ENCODE measurements at regions not wholly inside any gene's neighbourhood (a gene's known extent, or its start where the extent isn't known, plus 50 kb on each side); places are given as distances from the start of the nearest gene placed in this dataset.

GRCh38 chrX:126395909-126396308, 156.7 kb downstream of the DCAF12L1 start:
- Histone ChIP-seq H3F3A (ENCODE audit: control insufficient read depth, insufficient read depth) (no peaks in the 10 kb centered on the region), H3K9me3 (ENCODE audit: control insufficient read depth, insufficient read depth, low read length) (no peaks in the 10 kb centered on the region), H4K20me1 (ENCODE audit: control insufficient read depth, insufficient read depth, low read depth, low read length) (no peaks in the 10 kb centered on the region), H3K4me3 (ENCODE audit: low read length) (no peak overlapping the region), H3K4me2 (ENCODE audit: low read length) (no peak overlapping the region), H3K27me3 (ENCODE audit: control insufficient read depth, low read length) (no peaks in the 10 kb centered on the region), H3K36me3 (ENCODE audit: control insufficient read depth, low read length) (no peaks in the 10 kb centered on the region), H3K9me2 (replicated peaks; ENCODE audit: control insufficient read depth, low read length) (no peaks in the 10 kb centered on the region), H3K27ac (ENCODE audit: low read depth, low read length) (no peak overlapping the region), H3K79me2 (ENCODE audit: control insufficient read depth, low read length) (no peaks in the 10 kb centered on the region), H3K4me1 (ENCODE audit: control insufficient read depth, low read length) (no peaks in the 10 kb centered on the region)
- TF ChIP-seq, protein P1, sequence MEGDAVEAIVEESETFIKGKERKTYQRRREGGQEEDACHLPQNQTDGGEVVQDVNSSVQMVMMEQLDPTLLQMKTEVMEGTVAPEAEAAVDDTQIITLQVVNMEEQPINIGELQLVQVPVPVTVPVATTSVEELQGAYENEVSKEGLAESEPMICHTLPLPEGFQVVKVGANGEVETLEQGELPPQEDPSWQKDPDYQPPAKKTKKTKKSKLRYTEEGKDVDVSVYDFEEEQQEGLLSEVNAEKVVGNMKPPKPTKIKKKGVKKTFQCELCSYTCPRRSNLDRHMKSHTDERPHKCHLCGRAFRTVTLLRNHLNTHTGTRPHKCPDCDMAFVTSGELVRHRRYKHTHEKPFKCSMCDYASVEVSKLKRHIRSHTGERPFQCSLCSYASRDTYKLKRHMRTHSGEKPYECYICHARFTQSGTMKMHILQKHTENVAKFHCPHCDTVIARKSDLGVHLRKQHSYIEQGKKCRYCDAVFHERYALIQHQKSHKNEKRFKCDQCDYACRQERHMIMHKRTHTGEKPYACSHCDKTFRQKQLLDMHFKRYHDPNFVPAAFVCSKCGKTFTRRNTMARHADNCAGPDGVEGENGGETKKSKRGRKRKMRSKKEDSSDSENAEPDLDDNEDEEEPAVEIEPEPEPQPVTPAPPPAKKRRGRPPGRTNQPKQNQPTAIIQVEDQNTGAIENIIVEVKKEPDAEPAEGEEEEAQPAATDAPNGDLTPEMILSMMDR (IDR thresholded peaks at IDR 0.05; ENCODE audit: low read depth, low read length, poor library complexity, severe bottlenecking), result no peak
- TF ChIP-seq EZH2phosphoT487 (IDR thresholded peaks at IDR 0.05; ENCODE audit: borderline replicate concordance, low read length), result no peak

DNA sequence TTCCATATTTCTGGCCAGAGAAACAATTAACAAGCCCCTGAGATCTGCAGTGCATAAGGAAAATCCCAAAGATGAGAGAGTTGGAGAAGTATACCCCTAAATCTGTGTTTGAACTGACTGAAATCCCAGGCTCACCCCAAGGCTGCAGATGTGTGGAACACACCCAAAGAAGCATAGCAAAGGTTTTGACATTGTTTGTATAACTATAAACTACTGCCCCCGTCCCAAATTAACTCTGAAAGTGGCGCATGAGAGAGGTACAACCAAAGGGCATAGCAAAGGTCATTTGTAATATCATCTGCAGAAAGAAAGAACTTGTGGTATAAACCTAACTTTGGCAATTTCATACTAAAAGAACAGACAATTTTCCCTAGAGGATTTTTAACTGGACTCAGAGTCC, 157.9 kb downstream of the DCAF12L1 start:
- no peaks in the 10 kb centered on the region for H3K79me2 ChIP-seq (ENCODE audit: control insufficient read depth, low read length)
- H3K36me3 ChIP-seq (ENCODE audit: control insufficient read depth, low read length), result no peaks in the 10 kb centered on the region
- H4K20me1 ChIP-seq (ENCODE audit: control insufficient read depth, insufficient read depth, low read depth, low read length), result no peaks in the 10 kb centered on the region
- no peak overlapping the region for H3K4me3 ChIP-seq (ENCODE audit: low read length)
- no peaks in the 10 kb centered on the region for H3F3A ChIP-seq (ENCODE audit: control insufficient read depth, insufficient read depth)
- H3K4me2 ChIP-seq (ENCODE audit: low read length), result no peak overlapping the region
- H3K9me2 ChIP-seq (replicated peaks; ENCODE audit: control insufficient read depth, low read length), result no peaks in the 10 kb centered on the region
- no peaks in the 10 kb centered on the region for H3K9me3 ChIP-seq (ENCODE audit: control insufficient read depth, insufficient read depth, low read length)
- H3K4me1 ChIP-seq (ENCODE audit: control insufficient read depth, low read length), result no peaks in the 10 kb centered on the region
- no peaks in the 10 kb centered on the region for H3K27me3 ChIP-seq (ENCODE audit: control insufficient read depth, low read length)
- TF ChIP-seq, protein P1 (IDR thresholded peaks at IDR 0.05; ENCODE audit: low read depth, low read length, poor library complexity, severe bottlenecking), result no peak
- TF ChIP-seq EZH2phosphoT487 (IDR thresholded peaks at IDR 0.05; ENCODE audit: borderline replicate concordance, low read length), result no peak
- no peak overlapping the region for H3K27ac ChIP-seq (ENCODE audit: low read depth, low read length)

DNA sequence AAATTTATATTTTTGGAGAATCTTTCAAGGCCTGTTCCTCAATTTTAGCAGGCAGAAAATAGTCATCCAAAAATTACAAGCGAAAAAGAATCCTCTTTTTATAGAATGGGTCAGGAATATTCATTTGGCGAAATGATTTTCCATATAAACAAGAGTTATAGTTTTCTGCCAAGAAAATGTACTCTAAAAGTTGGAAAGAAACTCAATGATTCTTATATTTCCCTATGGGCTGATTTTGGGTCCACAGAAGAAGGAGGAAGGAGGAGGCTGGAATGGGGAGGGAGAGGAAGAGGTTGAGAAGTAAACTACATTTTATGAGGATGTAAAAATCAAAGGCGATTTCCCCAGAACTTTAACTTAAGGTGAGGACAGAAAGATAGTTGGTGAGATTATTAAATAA, 159.3 kb downstream of the DCAF12L1 start:
- no peak overlapping the region for H3K4me2 ChIP-seq (ENCODE audit: low read length)
- no peak for TF ChIP-seq EZH2phosphoT487 (IDR thresholded peaks at IDR 0.05; ENCODE audit: borderline replicate concordance, low read length)
- H3K9me3 ChIP-seq (ENCODE audit: control insufficient read depth, insufficient read depth, low read length), result no peaks in the 10 kb centered on the region
- H3K36me3 ChIP-seq (ENCODE audit: control insufficient read depth, low read length), result no peaks in the 10 kb centered on the region
- no peaks in the 10 kb centered on the region for H3K4me1 ChIP-seq (ENCODE audit: control insufficient read depth, low read length)
- no peaks in the 10 kb centered on the region for H3K27me3 ChIP-seq (ENCODE audit: control insufficient read depth, low read length)
- no peaks in the 10 kb centered on the region for H3K79me2 ChIP-seq (ENCODE audit: control insufficient read depth, low read length)
- no peaks in the 10 kb centered on the region for H3F3A ChIP-seq (ENCODE audit: control insufficient read depth, insufficient read depth)
- no peak overlapping the region for H3K27ac ChIP-seq (ENCODE audit: low read depth, low read length)
- H3K9me2 ChIP-seq (replicated peaks; ENCODE audit: control insufficient read depth, low read length), result no peaks in the 10 kb centered on the region
- no peak overlapping the region for H3K4me3 ChIP-seq (ENCODE audit: low read length)
- H4K20me1 ChIP-seq (ENCODE audit: control insufficient read depth, insufficient read depth, low read depth, low read length), result no peaks in the 10 kb centered on the region

GRCh38 chrX:126376465-126376864, 176.1 kb downstream of the DCAF12L1 start:
- H3F3A ChIP-seq (ENCODE audit: control insufficient read depth, insufficient read depth), result no peaks in the 10 kb centered on the region
- H3K27ac ChIP-seq (ENCODE audit: low read depth, low read length), result no peak overlapping the region
- no peaks in the 10 kb centered on the region for H3K9me2 ChIP-seq (replicated peaks; ENCODE audit: control insufficient read depth, low read length)
- H3K9me3 ChIP-seq (ENCODE audit: control insufficient read depth, insufficient read depth, low read length), result no peaks in the 10 kb centered on the region
- no peaks in the 10 kb centered on the region for H3K4me1 ChIP-seq (ENCODE audit: control insufficient read depth, low read length)
- no peaks in the 10 kb centered on the region for H3K27me3 ChIP-seq (ENCODE audit: control insufficient read depth, low read length)
- H4K20me1 ChIP-seq (ENCODE audit: control insufficient read depth, insufficient read depth, low read depth, low read length), result no peaks in the 10 kb centered on the region
- H3K4me3 ChIP-seq (ENCODE audit: low read length), result no peak overlapping the region
- H3K36me3 ChIP-seq (ENCODE audit: control insufficient read depth, low read length), result no peaks in the 10 kb centered on the region
- no peaks in the 10 kb centered on the region for H3K79me2 ChIP-seq (ENCODE audit: control insufficient read depth, low read length)
- no peak overlapping the region for H3K4me2 ChIP-seq (ENCODE audit: low read length)
- no peak for TF ChIP-seq EZH2phosphoT487 (IDR thresholded peaks at IDR 0.05; ENCODE audit: borderline replicate concordance, low read length)
- TF ChIP-seq, protein P1 (IDR thresholded peaks at IDR 0.05; ENCODE audit: low read depth, low read length, poor library complexity, severe bottlenecking), result no peak

Data from DOHH2 (cell line).